ENCODE measurements at regions not wholly inside any gene's neighbourhood (a gene's known extent, or its start where the extent isn't known, plus 50 kb on each side); places are given as distances from the start of the nearest gene placed in this dataset.

GRCh38 chr7:46679671-46680070 is 758.6 kb upstream of the IGFBP3 start:
- no peak overlapping the region for H2BK5ac ChIP-seq (ENCODE audit: low read depth, low read length, poor library complexity, severe bottlenecking)
- no peak for ATAC-seq (ENCODE audit: low read depth)
- H4K20me1 ChIP-seq (ENCODE audit: insufficient read depth, low read length): no peaks in the 10 kb centered on the region
- no peak overlapping the region for H2AK9ac ChIP-seq (replicated peaks; ENCODE audit: low read depth, low read length, poor library complexity)
- H2BK120ac ChIP-seq (ENCODE audit: low read depth, low read length): no peak overlapping the region
- no peak overlapping the region for H3K18ac ChIP-seq (ENCODE audit: low read depth, low read length)
- dilution Hi-C loops (cut with HindIII; ENCODE audit: low sequenced_read_pairs, unreplicated experiment): no loop called here
- TF ChIP-seq ELK1 (IDR thresholded peaks at IDR 0.05; ENCODE audit: borderline replicate concordance, low read depth, low read length) (no peak), FOS (IDR thresholded peaks at IDR 0.05; ENCODE audit: low read depth, low read length) (no peak), MAFK (IDR thresholded peaks at IDR 0.05; ENCODE audit: low read depth, low read length) (no peak), CTCF (conservative IDR thresholded peaks at IDR 0.05; ENCODE audit: low read depth, low read length) (no peak), MXI1 (IDR thresholded peaks at IDR 0.05; ENCODE audit: borderline replicate concordance, low read depth, low read length) (no peak), POLR2A (IDR thresholded peaks at IDR 0.05; ENCODE audit: low read depth, low read length) (no peak), CHD1 (IDR thresholded peaks at IDR 0.05; ENCODE audit: low read depth, low read length) (no peak), BHLHE40 (IDR thresholded peaks at IDR 0.05; ENCODE audit: low read depth, low read length) (no peak), SMC3 (IDR thresholded peaks at IDR 0.05; ENCODE audit: low read depth, low read length) (no peak), RCOR1 (IDR thresholded peaks at IDR 0.05; ENCODE audit: insufficient replicate concordance, low read length) (no peak), RFX5 (IDR thresholded peaks at IDR 0.05; ENCODE audit: low read depth, low read length) (no peak)
- H3K56ac ChIP-seq (ENCODE audit: extremely low read depth, insufficient read depth, low read length): no peak overlapping the region
- no peak overlapping the region for H3K4me2 ChIP-seq (ENCODE audit: low read depth, low read length)
- H3K23ac ChIP-seq (ENCODE audit: low read depth, low read length): no peak overlapping the region
- intact Hi-C loops (cut with micrococcal nuclease): loop anchor here (5.0 kb wide), 1 partner anchor 37 kb away; no protein-coding TSS in a partner anchor
- no peak overlapping the region for H3K9ac ChIP-seq (ENCODE audit: low read depth, low read length)
- H2BK20ac ChIP-seq (ENCODE audit: low read depth, low read length): no peak overlapping the region
- no peak overlapping the region for H3K4ac ChIP-seq (ENCODE audit: low read depth, low read length)
- no peak overlapping the region for H4K8ac ChIP-seq (ENCODE audit: low read depth in 2 of 2, low read length in 2 of 2)
- H2BK15ac ChIP-seq (ENCODE audit: low read depth, low read length): no peak overlapping the region
- in situ Hi-C loops (cut with MboI; ENCODE audit: low sequenced_read_pairs): no loop called here
- H3K9me1 ChIP-seq (ENCODE audit: insufficient read depth, low read length): no peaks in the 10 kb centered on the region; the same call in 1 of the 2 replicates
- no peaks in the 10 kb centered on the region for H3K79me1 ChIP-seq (ENCODE audit: low read depth in 1 of 2, low read length in 2 of 2)
- H2AFZ ChIP-seq (replicated peaks; ENCODE audit: low read length, poor library complexity): no peak overlapping the region
- H3K9me3 ChIP-seq (ENCODE audit: control insufficient read depth, insufficient read depth, low read length): no peaks in the 10 kb centered on the region
- no peak overlapping the region for H3K27ac ChIP-seq (ENCODE audit: insufficient read depth, low read length)
- H4K5ac ChIP-seq (ENCODE audit: low read depth, low read length): no peak overlapping the region
- BruUV-seq (replicated peaks): no TSS peak
- no peak overlapping the region for H3K4me3 ChIP-seq (ENCODE audit: insufficient read depth, low read depth, low read length)
- no peaks in the 10 kb centered on the region; the same call in 1 of the 2 replicates for H3K4me1 ChIP-seq (ENCODE audit: control insufficient read depth, insufficient read depth, low read length)
- no peak overlapping the region for H3K14ac ChIP-seq (replicated peaks; ENCODE audit: low read depth, low read length)
- no peaks in the 10 kb centered on the region for H3K27me3 ChIP-seq (ENCODE audit: control insufficient read depth, insufficient read depth, low read length)
- no peaks in the 10 kb centered on the region for H3K36me3 ChIP-seq (ENCODE audit: control insufficient read depth, insufficient read depth, low read length)
- ChIA-PET CTCF (no interaction called here), POLR2A (ENCODE audit: unreplicated experiment) (no interaction called here)
- H2AK5ac ChIP-seq (ENCODE audit: low read depth, low read length): no peak overlapping the region
- H4K91ac ChIP-seq (ENCODE audit: insufficient read depth, low read depth, low read length): no peak overlapping the region
- DNase-seq: no peak

Data from IMR-90 (cell line).